B cell (primary cell): ENCODE measurements at regions not wholly inside any gene's neighbourhood (a gene's known extent, or its start where the extent isn't known, plus 50 kb on each side); places are given as distances from the start of the nearest gene placed in this dataset.

ENCODE experiments used
- EZH2 ChIP-seq: IDR thresholded peaks from 2 replicates; pipeline ENCODE4 v1.6.1; 2012; ENCODE audit warnings: borderline replicate concordance, low read depth, mild to moderate bottlenecking, moderate library complexity, low read length; ENCODE audit not compliant: insufficient read depth, poor library complexity, severe bottlenecking
- TF ChIP-seq, protein P1 (sequence below): fragments of 200-600 bp; IDR thresholded peaks from one replicate; pipeline ENCODE4 v1.8.0; 2022; ENCODE audit warnings: antibody characterized with exemption, mild to moderate bottlenecking

DNA sequence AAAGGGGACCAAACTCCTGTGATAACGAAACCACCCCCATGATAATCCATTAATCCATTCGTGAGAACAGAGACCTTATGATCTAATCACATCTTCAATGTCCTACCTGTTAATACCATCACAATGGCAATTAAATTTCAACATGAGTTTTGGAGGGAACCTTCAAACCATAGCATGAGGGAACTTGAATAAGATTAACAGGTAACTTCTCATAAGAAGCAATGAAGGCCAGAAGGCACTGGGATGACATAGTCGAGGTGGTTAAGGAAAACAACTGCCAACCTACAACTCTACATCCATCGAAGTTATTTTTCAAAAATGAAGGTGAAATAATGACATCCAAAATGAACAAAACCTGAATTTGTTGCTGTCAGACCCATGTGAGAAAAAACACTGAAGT is 478.9 kb downstream of the EDEM1 start:
- TF ChIP-seq, protein P1, sequence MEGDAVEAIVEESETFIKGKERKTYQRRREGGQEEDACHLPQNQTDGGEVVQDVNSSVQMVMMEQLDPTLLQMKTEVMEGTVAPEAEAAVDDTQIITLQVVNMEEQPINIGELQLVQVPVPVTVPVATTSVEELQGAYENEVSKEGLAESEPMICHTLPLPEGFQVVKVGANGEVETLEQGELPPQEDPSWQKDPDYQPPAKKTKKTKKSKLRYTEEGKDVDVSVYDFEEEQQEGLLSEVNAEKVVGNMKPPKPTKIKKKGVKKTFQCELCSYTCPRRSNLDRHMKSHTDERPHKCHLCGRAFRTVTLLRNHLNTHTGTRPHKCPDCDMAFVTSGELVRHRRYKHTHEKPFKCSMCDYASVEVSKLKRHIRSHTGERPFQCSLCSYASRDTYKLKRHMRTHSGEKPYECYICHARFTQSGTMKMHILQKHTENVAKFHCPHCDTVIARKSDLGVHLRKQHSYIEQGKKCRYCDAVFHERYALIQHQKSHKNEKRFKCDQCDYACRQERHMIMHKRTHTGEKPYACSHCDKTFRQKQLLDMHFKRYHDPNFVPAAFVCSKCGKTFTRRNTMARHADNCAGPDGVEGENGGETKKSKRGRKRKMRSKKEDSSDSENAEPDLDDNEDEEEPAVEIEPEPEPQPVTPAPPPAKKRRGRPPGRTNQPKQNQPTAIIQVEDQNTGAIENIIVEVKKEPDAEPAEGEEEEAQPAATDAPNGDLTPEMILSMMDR = no peak
- TF ChIP-seq EZH2 = no peak
